NCI-H1092 (cell line): ENCODE measurements at regions not wholly inside any gene's neighbourhood (a gene's known extent, or its start where the extent isn't known, plus 50 kb on each side); places are given as distances from the start of the nearest gene placed in this dataset.

ENCODE experiments used
- DNase-seq: peaks from one replicate; lab custom pipeline; 2025; lab: John Stamatoyannopoulos, UW

GRCh38 chr20:11041396-11041795 is 367.6 kb upstream of the JAG1 start:
- DNase-seq, result no peak

- DNase-seq, result no peak
Measured at GRCh38 chr20:11043001-11043400, 369.2 kb upstream of the JAG1 start.

GRCh38 chr20:11044561-11044960 is 370.8 kb upstream of the JAG1 start:
- no peak for DNase-seq

GRCh38 chr20:11045412-11046175 is 371.8 kb upstream of the JAG1 start:
- DNase-seq, result no peak

GRCh38 chr20:11047559-11047958 is 373.8 kb upstream of the JAG1 start:
- no peak for DNase-seq

- DNase-seq, result no peak
Measured at GRCh38 chr20:11048739-11049138, 374.9 kb upstream of the JAG1 start.

GRCh38 chr20:11050350-11050749 is 376.6 kb upstream of the JAG1 start:
- no peak for DNase-seq

GRCh38 chr20:11051136-11051535 is 377.3 kb upstream of the JAG1 start:
- DNase-seq, result no peak

GRCh38 chr20:11053310-11053709 is 379.5 kb upstream of the JAG1 start:
- no peak for DNase-seq

GRCh38 chr20:11054266-11054993 is 380.6 kb upstream of the JAG1 start:
- DNase-seq, result no peak

GRCh38 chr20:11056414-11056813 is 382.6 kb upstream of the JAG1 start:
- DNase-seq, result no peak

- DNase-seq, result no peak
Measured at GRCh38 chr20:11057624-11058023, 383.8 kb upstream of the JAG1 start.

GRCh38 chr20:11059659-11060058 is 385.9 kb upstream of the JAG1 start:
- no peak for DNase-seq

- DNase-seq, result no peak
Measured at GRCh38 chr20:11060423-11061185, 386.8 kb upstream of the JAG1 start.

- no peak for DNase-seq
Measured at GRCh38 chr20:11063444-11063843, 389.6 kb upstream of the JAG1 start.

- no peak for DNase-seq
Measured at GRCh38 chr20:11064946-11065345, 391.1 kb upstream of the JAG1 start.

GRCh38 chr20:11067359-11067758 is 393.6 kb upstream of the JAG1 start:
- no peak for DNase-seq

GRCh38 chr20:11072982-11073381 is 399.2 kb upstream of the JAG1 start:
- DNase-seq, result no peak

- peak; percentile 63 for DNase-seq
Measured at GRCh38 chr20:11076434-11077105, 402.8 kb upstream of the JAG1 start.

- DNase-seq, result no peak
Measured at GRCh38 chr20:11077226-11077625, 403.4 kb upstream of the JAG1 start.

GRCh38 chr20:11080010-11080409 is 406.2 kb upstream of the JAG1 start:
- no peak for DNase-seq

GRCh38 chr20:11080781-11081377 is 407.1 kb upstream of the JAG1 start:
- DNase-seq, result no peak
